ENCODE measurements at regions not wholly inside any gene's neighbourhood (a gene's known extent, or its start where the extent isn't known, plus 50 kb on each side); places are given as distances from the start of the nearest gene placed in this dataset.

GRCh38 chr20:53834062-53834442 is 236.3 kb downstream of the BCAS1 start:
- no peak overlapping the region for H3K9ac ChIP-seq (ENCODE audit: insufficient read length)
- no peak overlapping the region for H3K27ac ChIP-seq
- H3K36me3 ChIP-seq (ENCODE audit: insufficient read depth, low read length) = no peaks in the 10 kb centered on the region
- DNase-seq (ENCODE audit: low read depth, low spot score) = no peak
- TF ChIP-seq POLR2AphosphoS5 (IDR thresholded peaks at IDR 0.05; ENCODE audit: borderline replicate concordance, low read depth, low read length) (no peak), FOXP2 (optimal IDR thresholded peaks at IDR 0.05; ENCODE audit: control extremely low read depth, extremely low read length, insufficient read depth) (no peak), EZH2 (IDR thresholded peaks at IDR 0.05) (no peak)
- no peak overlapping the region for H3K4me3 ChIP-seq
- H3K9me3 ChIP-seq (ENCODE audit: low read depth, low read length) = no peaks in the 10 kb centered on the region

- Histone ChIP-seq H3K27ac (no peak overlapping the region), H3K4me3 (no peak overlapping the region), H3K36me3 (ENCODE audit: insufficient read depth, low read length) (no peaks in the 10 kb centered on the region), H3K9ac (ENCODE audit: insufficient read length) (no peak overlapping the region), H3K9me3 (ENCODE audit: low read depth, low read length) (no peaks in the 10 kb centered on the region)
- TF ChIP-seq FOXP2 (optimal IDR thresholded peaks at IDR 0.05; ENCODE audit: control extremely low read depth, extremely low read length, insufficient read depth) (no peak), EZH2 (IDR thresholded peaks at IDR 0.05) (no peak), POLR2AphosphoS5 (IDR thresholded peaks at IDR 0.05; ENCODE audit: borderline replicate concordance, low read depth, low read length) (no peak)
- no peak for DNase-seq (ENCODE audit: low read depth, low spot score)
These were observed 236.9 kb downstream of the BCAS1 start for GRCh38 chr20:53833333-53834061.

- Histone ChIP-seq H3K9ac (ENCODE audit: insufficient read length) (no peak overlapping the region), H3K4me3 (no peak overlapping the region), H3K9me3 (ENCODE audit: low read depth, low read length) (no peaks in the 10 kb centered on the region), H3K27ac (no peak overlapping the region), H3K36me3 (ENCODE audit: insufficient read depth, low read length) (no peaks in the 10 kb centered on the region)
- no peak for DNase-seq (ENCODE audit: low read depth, low spot score)
- TF ChIP-seq FOXP2 (optimal IDR thresholded peaks at IDR 0.05; ENCODE audit: control extremely low read depth, extremely low read length, insufficient read depth) (no peak), POLR2AphosphoS5 (IDR thresholded peaks at IDR 0.05; ENCODE audit: borderline replicate concordance, low read depth, low read length) (no peak), EZH2 (IDR thresholded peaks at IDR 0.05) (no peak)
These were observed 237.9 kb downstream of the BCAS1 start for GRCh38 chr20:53832499-53832898.

- H3K27ac ChIP-seq = no peak overlapping the region
- TF ChIP-seq EZH2 (IDR thresholded peaks at IDR 0.05) (no peak), POLR2AphosphoS5 (IDR thresholded peaks at IDR 0.05; ENCODE audit: borderline replicate concordance, low read depth, low read length) (no peak), FOXP2 (optimal IDR thresholded peaks at IDR 0.05; ENCODE audit: control extremely low read depth, extremely low read length, insufficient read depth) (no peak)
- no peaks in the 10 kb centered on the region for H3K36me3 ChIP-seq (ENCODE audit: insufficient read depth, low read length)
- no peak overlapping the region for H3K9ac ChIP-seq (ENCODE audit: insufficient read length)
- no peaks in the 10 kb centered on the region for H3K9me3 ChIP-seq (ENCODE audit: low read depth, low read length)
- no peak overlapping the region for H3K4me3 ChIP-seq
- no peak for DNase-seq (ENCODE audit: low read depth, low spot score)
These were observed 238.2 kb upstream of the ZNF217 start for GRCh38 chr20:53831812-53832211.

GRCh38 chr20:53831228-53831627 is 237.6 kb upstream of the ZNF217 start:
- Histone ChIP-seq H3K4me3 (no peak overlapping the region), H3K36me3 (ENCODE audit: insufficient read depth, low read length) (no peaks in the 10 kb centered on the region), H3K9me3 (ENCODE audit: low read depth, low read length) (no peaks in the 10 kb centered on the region), H3K9ac (ENCODE audit: insufficient read length) (no peak overlapping the region), H3K27ac (no peak overlapping the region)
- no peak for DNase-seq (ENCODE audit: low read depth, low spot score)
- no peak for TF ChIP-seq FOXP2 (optimal IDR thresholded peaks at IDR 0.05; ENCODE audit: control extremely low read depth, extremely low read length, insufficient read depth)
- no peak for TF ChIP-seq POLR2AphosphoS5 (IDR thresholded peaks at IDR 0.05; ENCODE audit: borderline replicate concordance, low read depth, low read length)
- no peak for TF ChIP-seq EZH2 (IDR thresholded peaks at IDR 0.05)

GRCh38 chr20:53829724-53830521 is 236.3 kb upstream of the ZNF217 start:
- H3K27ac ChIP-seq = peak overlapping the region; percentile 88
- DNase-seq (ENCODE audit: low read depth, low spot score) = peak; percentile 99
- H3K36me3 ChIP-seq (ENCODE audit: insufficient read depth, low read length) = no peaks in the 10 kb centered on the region
- no peaks in the 10 kb centered on the region for H3K9me3 ChIP-seq (ENCODE audit: low read depth, low read length)
- H3K9ac ChIP-seq (ENCODE audit: insufficient read length) = peak overlapping the region; percentile 42
- TF ChIP-seq FOXP2 (optimal IDR thresholded peaks at IDR 0.05; ENCODE audit: control extremely low read depth, extremely low read length, insufficient read depth) = peak; percentile 71
- no peak for TF ChIP-seq EZH2 (IDR thresholded peaks at IDR 0.05)
- peak; percentile 81; the same call in 1 of the 2 replicates for TF ChIP-seq POLR2AphosphoS5 (IDR thresholded peaks at IDR 0.05; ENCODE audit: borderline replicate concordance, low read depth, low read length)
- peak overlapping the region; percentile 73 for H3K4me3 ChIP-seq

GRCh38 chr20:53829255-53829723 is 235.7 kb upstream of the ZNF217 start:
- Histone ChIP-seq H3K9ac (ENCODE audit: insufficient read length) (peak overlapping the region; percentile 42), H3K27ac (peak overlapping the region; percentile 88), H3K9me3 (ENCODE audit: low read depth, low read length) (no peaks in the 10 kb centered on the region), H3K36me3 (ENCODE audit: insufficient read depth, low read length) (no peaks in the 10 kb centered on the region), H3K4me3 (peak overlapping the region; percentile 73)
- TF ChIP-seq POLR2AphosphoS5 (IDR thresholded peaks at IDR 0.05; ENCODE audit: borderline replicate concordance, low read depth, low read length) (no peak), FOXP2 (optimal IDR thresholded peaks at IDR 0.05; ENCODE audit: control extremely low read depth, extremely low read length, insufficient read depth) (no peak), EZH2 (IDR thresholded peaks at IDR 0.05) (no peak)
- no peak for DNase-seq (ENCODE audit: low read depth, low spot score)

GRCh38 chr20:53828682-53829254 is 235.1 kb upstream of the ZNF217 start:
- DNase-seq (ENCODE audit: low read depth, low spot score) = peak; percentile 96
- TF ChIP-seq EZH2 (IDR thresholded peaks at IDR 0.05) = no peak
- TF ChIP-seq POLR2AphosphoS5 (IDR thresholded peaks at IDR 0.05; ENCODE audit: borderline replicate concordance, low read depth, low read length) = peak; percentile 62; the same call in 1 of the 2 replicates
- TF ChIP-seq FOXP2 (optimal IDR thresholded peaks at IDR 0.05; ENCODE audit: control extremely low read depth, extremely low read length, insufficient read depth) = peak; percentile 11
- Histone ChIP-seq H3K4me3 (peak overlapping the region; percentile 73), H3K9ac (ENCODE audit: insufficient read length) (peak overlapping the region; percentile 42), H3K9me3 (ENCODE audit: low read depth, low read length) (no peaks in the 10 kb centered on the region), H3K36me3 (ENCODE audit: insufficient read depth, low read length) (no peaks in the 10 kb centered on the region), H3K27ac (peak overlapping the region; percentile 88)

All from SK-N-MC (cell line).